HUES6 (cell line): ENCODE measurements at regions not wholly inside any gene's neighbourhood (a gene's known extent, or its start where the extent isn't known, plus 50 kb on each side); places are given as distances from the start of the nearest gene placed in this dataset.

Source experiments
- H3K27ac ChIP-seq: 2 replicates; pipeline ENCODE4 v1.7.0; 2013; ENCODE audit warnings: low read depth, mild to moderate bottlenecking, low read length, inconsistent platforms
- H3K27me3 ChIP-seq: 2 replicates; pipeline ENCODE4 v1.6.1; 2013; ENCODE audit warnings: low read length; ENCODE audit not compliant: control insufficient read depth, insufficient read depth
- H3K36me3 ChIP-seq: 2 replicates; pipeline ENCODE4 v1.6.1; 2013; ENCODE audit warnings: low read length; ENCODE audit not compliant: control insufficient read depth, insufficient read depth
- H3K4me1 ChIP-seq: 2 replicates; pipeline ENCODE4 v1.6.1; 2013; ENCODE audit warnings: low read length; ENCODE audit not compliant: control insufficient read depth, insufficient read depth
- H3K4me3 ChIP-seq: 2 replicates; pipeline ENCODE4 v1.5.1; 2013; ENCODE audit warnings: low read depth, low read length
- H3K9ac ChIP-seq: one replicate; pipeline ENCODE4 v1.6.1; 2013; ENCODE audit warnings: mild to moderate bottlenecking, low read length
- H3K9me3 ChIP-seq: 2 replicates; pipeline ENCODE4 v1.6.1; 2013; ENCODE audit warnings: low read depth, low read length; ENCODE audit not compliant: control insufficient read depth, insufficient read depth

DNA sequence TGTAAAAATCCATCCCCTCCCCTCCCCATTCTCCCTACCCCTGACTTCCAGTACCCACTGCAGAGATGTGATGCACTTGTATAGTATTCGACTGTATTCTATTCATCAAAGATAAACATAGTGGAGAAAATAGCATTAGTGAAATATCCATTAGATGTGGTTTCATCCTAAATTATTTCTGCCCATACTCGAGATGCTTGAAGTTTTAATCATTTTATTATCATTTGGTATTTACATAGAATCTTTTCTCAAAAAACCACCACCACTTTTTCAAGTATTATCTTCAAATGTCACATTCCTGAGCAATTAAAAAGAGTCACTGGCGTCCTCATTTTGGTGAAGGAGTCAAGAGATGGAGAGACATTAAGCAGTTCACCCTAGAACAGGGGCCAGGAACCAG lies 181.9 kb downstream of the HAO1 start:
- Histone ChIP-seq H3K36me3 (no peaks in the 10 kb centered on the region), H3K9ac (no peak overlapping the region)

DNA sequence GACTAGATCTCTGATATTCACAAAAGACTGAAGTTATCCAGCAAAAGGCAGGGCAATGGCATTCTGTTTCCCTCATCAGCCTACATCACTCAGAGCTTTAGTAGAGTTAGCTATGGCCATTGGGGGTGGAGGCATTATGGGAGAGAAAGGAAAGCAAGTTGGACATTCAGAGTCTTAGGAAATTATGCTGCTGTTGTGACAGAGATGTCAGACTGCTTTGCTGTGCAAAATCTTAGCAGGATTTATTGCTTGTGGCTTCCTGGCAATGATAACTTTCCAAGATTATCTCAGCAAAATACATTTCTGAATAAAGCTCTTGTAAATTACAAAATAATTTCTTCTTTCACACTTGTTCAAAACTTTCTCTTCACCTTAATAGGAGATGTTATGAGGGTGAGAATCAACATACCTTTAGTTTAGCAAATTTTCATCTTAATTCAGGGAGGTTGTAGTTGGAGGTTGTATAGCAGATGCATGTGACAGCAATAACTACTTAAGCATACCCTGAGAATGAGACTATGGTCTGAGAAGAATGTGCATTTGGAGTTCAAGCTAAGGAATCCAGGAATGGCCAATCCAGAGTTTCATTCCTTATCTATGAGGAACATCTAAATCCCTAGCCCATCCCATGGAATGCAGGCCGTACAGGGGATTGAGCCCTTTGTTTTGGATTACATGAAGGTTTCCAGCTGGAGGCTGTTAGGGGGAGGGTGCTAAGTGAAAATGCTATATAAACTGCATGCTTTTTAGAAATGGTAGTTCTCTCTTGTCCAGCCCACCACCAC lies 179.8 kb downstream of the HAO1 start:
- no peak overlapping the region for H3K4me3 ChIP-seq

More for the DNA sequence above, 181.9 kb downstream of the HAO1 start:
- Histone ChIP-seq H3K4me1 (no peaks in the 10 kb centered on the region), H3K4me3 (no peak overlapping the region), H3K27ac (no peak overlapping the region), H3K27me3 (no peaks in the 10 kb centered on the region), H3K9me3 (no peaks in the 10 kb centered on the region)

GRCh38 chr20:7765221-7765620 lies 175.0 kb downstream of the HAO1 start:
- no peaks in the 10 kb centered on the region for H3K36me3 ChIP-seq

More for the DNA sequence above, 179.8 kb downstream of the HAO1 start:
- H3K9ac ChIP-seq: no peak overlapping the region
- H3K9me3 ChIP-seq: no peaks in the 10 kb centered on the region
- no peaks in the 10 kb centered on the region for H3K4me1 ChIP-seq
- no peaks in the 10 kb centered on the region for H3K27me3 ChIP-seq
- H3K36me3 ChIP-seq: no peaks in the 10 kb centered on the region
- H3K27ac ChIP-seq: no peak overlapping the region

GRCh38 chr20:7770046-7770445 lies 170.2 kb downstream of the HAO1 start:
- H3K9ac ChIP-seq: no peak overlapping the region
- 0 out of 2 replicates have a peak, but pooled peaks cover 3% of the 10 kb centered on the region for H3K9me3 ChIP-seq
- no peaks in the 10 kb centered on the region for H3K36me3 ChIP-seq
- H3K27ac ChIP-seq: no peak overlapping the region
- no peak overlapping the region for H3K4me3 ChIP-seq
- H3K27me3 ChIP-seq: no peaks in the 10 kb centered on the region
- no peaks in the 10 kb centered on the region for H3K4me1 ChIP-seq

More at GRCh38 chr20:7765221-7765620, 175.0 kb downstream of the HAO1 start:
- no peaks in the 10 kb centered on the region for H3K27me3 ChIP-seq
- H3K4me1 ChIP-seq: no peaks in the 10 kb centered on the region
- H3K27ac ChIP-seq: no peak overlapping the region
- H3K4me3 ChIP-seq: no peak overlapping the region
- H3K9ac ChIP-seq: no peak overlapping the region
- H3K9me3 ChIP-seq: no peaks in the 10 kb centered on the region

DNA sequence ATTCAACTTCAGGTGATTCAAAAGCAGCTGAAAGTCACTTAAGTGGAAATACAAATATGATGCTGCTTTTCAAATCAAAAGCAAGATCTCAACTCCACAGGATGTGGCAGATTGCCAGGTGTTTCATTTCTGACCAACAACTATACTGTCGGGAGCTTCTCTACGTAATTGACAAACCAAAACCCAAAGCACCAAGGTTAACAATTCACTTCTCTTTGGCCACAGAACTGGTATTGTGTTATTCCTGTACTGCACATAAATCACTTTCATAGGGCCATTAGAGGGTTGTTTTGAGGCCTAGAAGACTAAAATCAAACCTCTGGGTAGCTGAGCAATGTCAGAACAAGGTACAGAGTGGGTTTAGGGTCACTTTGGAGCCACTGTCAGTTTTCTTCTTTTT lies 169.7 kb downstream of the HAO1 start:
- H3K27me3 ChIP-seq: no peaks in the 10 kb centered on the region
- no peak overlapping the region for H3K4me3 ChIP-seq
- H3K9me3 ChIP-seq: peaks cover 5% of the 10 kb centered on the region; the same call in 1 of the 2 replicates
- H3K27ac ChIP-seq: no peak overlapping the region
- H3K9ac ChIP-seq: no peak overlapping the region
- no peaks in the 10 kb centered on the region for H3K36me3 ChIP-seq
- no peaks in the 10 kb centered on the region for H3K4me1 ChIP-seq

GRCh38 chr20:7772371-7772770 lies 167.9 kb downstream of the HAO1 start:
- Histone ChIP-seq H3K4me3 (no peak overlapping the region), H3K9ac (no peak overlapping the region), H3K36me3 (no peaks in the 10 kb centered on the region), H3K4me1 (no peaks in the 10 kb centered on the region), H3K27me3 (no peaks in the 10 kb centered on the region), H3K27ac (no peak overlapping the region), H3K9me3 (peaks cover 23% of the 10 kb centered on the region)

- H3K9me3 ChIP-seq: peaks cover 24% of the 10 kb centered on the region
- H3K27me3 ChIP-seq: no peaks in the 10 kb centered on the region
- no peaks in the 10 kb centered on the region for H3K36me3 ChIP-seq
- H3K4me3 ChIP-seq: no peak overlapping the region
- no peak overlapping the region for H3K9ac ChIP-seq
- H3K27ac ChIP-seq: no peak overlapping the region
- H3K4me1 ChIP-seq: no peaks in the 10 kb centered on the region
Measured at GRCh38 chr20:7773511-7773910, 166.7 kb downstream of the HAO1 start.

DNA sequence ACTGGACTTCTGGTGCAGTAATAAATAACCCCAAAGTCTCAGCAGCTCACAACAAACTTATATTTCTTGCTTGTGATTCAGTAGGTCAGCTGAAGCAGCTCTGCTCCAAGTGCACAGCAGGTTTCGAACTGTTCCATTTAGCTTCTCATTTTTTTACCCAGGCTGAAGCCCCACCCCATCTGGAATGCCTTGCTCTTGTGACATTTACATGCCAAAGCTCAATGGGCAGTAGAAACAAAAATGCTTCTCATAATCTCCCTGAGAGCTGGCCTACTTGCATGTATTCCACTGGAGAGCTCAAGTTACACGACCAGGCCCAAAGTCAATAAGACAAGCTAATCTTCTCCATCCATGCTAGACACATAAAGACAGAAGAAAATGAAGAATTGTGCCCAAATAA lies 165.2 kb downstream of the HAO1 start:
- Histone ChIP-seq H3K36me3 (no peaks in the 10 kb centered on the region), H3K27ac (no peak overlapping the region), H3K4me1 (no peaks in the 10 kb centered on the region), H3K9ac (no peak overlapping the region), H3K27me3 (no peaks in the 10 kb centered on the region), H3K9me3 (peaks cover 29% of the 10 kb centered on the region), H3K4me3 (no peak overlapping the region)

GRCh38 chr20:7776148-7776547 lies 164.1 kb downstream of the HAO1 start:
- H3K4me3 ChIP-seq: no peak overlapping the region
- no peaks in the 10 kb centered on the region for H3K27me3 ChIP-seq
- H3K9ac ChIP-seq: no peak overlapping the region
- no peaks in the 10 kb centered on the region for H3K36me3 ChIP-seq
- peaks cover 29% of the 10 kb centered on the region for H3K9me3 ChIP-seq
- H3K27ac ChIP-seq: no peak overlapping the region
- H3K4me1 ChIP-seq: no peaks in the 10 kb centered on the region

GRCh38 chr20:7790189-7790588 lies 150.1 kb downstream of the HAO1 start:
- H3K27ac ChIP-seq: no peak overlapping the region
- no peak overlapping the region for H3K9ac ChIP-seq
- no peaks in the 10 kb centered on the region for H3K9me3 ChIP-seq
- no peaks in the 10 kb centered on the region for H3K27me3 ChIP-seq
- H3K36me3 ChIP-seq: no peaks in the 10 kb centered on the region
- H3K4me3 ChIP-seq: no peak overlapping the region
- no peaks in the 10 kb centered on the region for H3K4me1 ChIP-seq

DNA sequence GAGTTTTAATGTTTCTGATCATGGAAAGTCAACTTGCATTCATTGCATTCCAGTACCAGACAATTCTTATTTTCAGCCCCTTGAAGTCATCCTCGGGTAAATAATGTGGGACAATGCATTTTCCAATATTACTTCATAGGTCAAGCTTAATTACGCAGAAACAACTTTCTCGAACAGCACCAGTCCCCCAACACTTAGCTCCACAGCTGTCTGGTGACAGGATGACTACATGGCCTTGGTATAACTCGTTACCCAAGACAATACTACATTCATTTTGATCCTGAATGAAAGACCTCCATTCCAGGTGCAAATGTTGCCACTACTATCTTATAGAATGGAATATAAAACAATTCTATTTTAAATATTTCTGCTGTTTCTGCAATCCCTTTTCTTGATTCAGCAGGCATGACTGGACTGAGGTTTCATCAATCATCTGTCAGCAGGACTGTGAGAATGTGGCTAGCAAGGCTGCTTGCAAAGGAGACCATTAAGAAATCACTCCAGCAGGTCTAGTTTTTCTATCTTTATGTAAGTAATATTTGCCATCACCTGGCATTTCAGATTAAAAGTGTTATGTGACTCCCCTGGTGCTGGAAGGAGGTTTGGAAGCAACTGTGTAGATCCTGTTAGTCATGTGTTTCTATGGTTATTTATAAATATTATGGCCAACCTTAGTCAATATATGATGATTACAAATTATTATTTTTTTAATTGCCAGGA lies 147.9 kb downstream of the HAO1 start:
- H3K9ac ChIP-seq: no peak overlapping the region
- no peaks in the 10 kb centered on the region for H3K4me1 ChIP-seq
- H3K27ac ChIP-seq: no peak overlapping the region
- H3K4me3 ChIP-seq: no peak overlapping the region
- no peaks in the 10 kb centered on the region for H3K27me3 ChIP-seq
- H3K36me3 ChIP-seq: no peaks in the 10 kb centered on the region
- H3K9me3 ChIP-seq: no peaks in the 10 kb centered on the region
